Gastrocnemius medialis (tissue), 4 donors: ENCODE measurements at regions not wholly inside any gene's neighbourhood (a gene's known extent, or its start where the extent isn't known, plus 50 kb on each side); places are given as distances from the start of the nearest gene placed in this dataset.
A peak's percentile ranks its signal among the peaks of the same experiment; 100 is the strongest.

Experiments
- ATAC-seq, 2 donors: fragments of 150-250 bp; one replicate each; pipeline ENCODE4 v1.9.1; 2016
- DNase-seq, 2 donors: peaks; one replicate each; pipeline ENCODE4 v3.0.0-alpha.2; 2019
- H3K27ac ChIP-seq, 4 donors: fragments of 200-600 bp; sonication (generic); 1 replicate in 1 of 4; 2 replicates in 3 of 4; pipeline ENCODE4 v1.5.1; 2016 to 2018; ENCODE audit warnings: mild to moderate bottlenecking in 2 of 4, moderate library complexity in 1 of 4
- H3K27me3 ChIP-seq, 3 donors: fragments of 200-600 bp; sonication (generic) in 2 of 3; 1 replicate in 1 of 3; 2 replicates in 2 of 3; pipeline versions ENCODE4 v1.5.1 to v1.6.0; 2016 to 2019; ENCODE audit warnings: mild to moderate bottlenecking in 1 of 3, moderate library complexity in 1 of 3
- H3K36me3 ChIP-seq, 2 donors: fragments of 200-600 bp; sonication (generic) in 1 of 2; one replicate each; pipeline ENCODE4 v1.5.1; 2017 to 2018
- H3K4me1 ChIP-seq, 2 donors: fragments of 200-600 bp; sonication (generic) in 1 of 2; one replicate each; pipeline ENCODE4 v1.5.1; 2016 to 2017; ENCODE audit warnings: mild to moderate bottlenecking in 2 of 2
- H3K4me3 ChIP-seq, 4 donors: fragments of 200-600 bp; sonication (generic) in 3 of 4; 1 replicate in 1 of 4; 2 replicates in 3 of 4; pipeline ENCODE4 v1.5.1; 2016 to 2019; ENCODE audit warnings: mild to moderate bottlenecking in 2 of 4
- H3K9me3 ChIP-seq, 3 donors: fragments of 200-600 bp; sonication (generic) in 2 of 3; 1 replicate in 1 of 3; 2 replicates in 2 of 3; pipeline ENCODE4 v1.5.1; 2016 to 2019
- CTCF ChIP-seq, 5 experiments: fragments of 450-650 bp in 3 of 5; fragments of 200-600 bp in 2 of 5; sonication (generic) in 2 of 5; IDR thresholded peaks in 4 of 5; conservative IDR thresholded peaks in 1 of 5; 1 replicate in 4 of 5; 2 replicates in 1 of 5; pipeline ENCODE4 v1.5.1; 2016 to 2019; ENCODE audit warnings: antibody characterized with exemption in 5 of 5, mild to moderate bottlenecking in 3 of 5, moderate library complexity in 3 of 5
- POLR2A ChIP-seq, 2 donors: fragments of 450-650 bp; IDR thresholded peaks; one replicate each; pipeline ENCODE4 v1.6.1; 2017; ENCODE audit warnings: antibody characterized with exemption in 2 of 2, mild to moderate bottlenecking in 2 of 2, moderate library complexity in 2 of 2
- in situ Hi-C, 4 donors: fragments of 200-750 bp; cut with MboI; loops; one replicate each; pipeline versions ENCODE4 v1.15.0 to v1.8.0; 2017; ENCODE audit warnings: low sequenced_read_pairs in 4 of 4
- intact Hi-C: fragments of 100-400 bp; cut with DNase I; formaldehyde crosslinking; loops from one replicate; pipeline ENCODE4 v1.15.1; 2023; ENCODE audit warnings: low total_unique reads

- intact Hi-C loops (no loop called here), in situ Hi-C loops (no loop called here)
- no peaks in the 10 kb centered on the region for H3K27me3 ChIP-seq
- ATAC-seq (no peak), DNase-seq (no peak)
- H3K9me3 ChIP-seq = no peaks in the 10 kb centered on the region
- TF ChIP-seq CTCF (IDR thresholded peaks at IDR 0.05 in 4 of 5, conservative IDR thresholded peaks at IDR 0.05 in 1 of 5) (no peak), POLR2A (IDR thresholded peaks at IDR 0.05) (no peak)
- no peaks in the 10 kb centered on the region for H3K36me3 ChIP-seq
- no peak overlapping the region for H3K27ac ChIP-seq
- no peaks in the 10 kb centered on the region for H3K4me1 ChIP-seq
- H3K4me3 ChIP-seq = no peak overlapping the region
These were observed 190.3 kb upstream of the CDYL start for GRCh38 chr6:4585682-4586468.

GRCh38 chr6:4584801-4585200 is 191.4 kb upstream of the CDYL start:
- no peak overlapping the region for H3K4me3 ChIP-seq
- H3K27ac ChIP-seq = no peak overlapping the region
- ATAC-seq (no peak), DNase-seq (no peak)
- H3K4me1 ChIP-seq = no peaks in the 10 kb centered on the region
- TF ChIP-seq CTCF (IDR thresholded peaks at IDR 0.05 in 4 of 5, conservative IDR thresholded peaks at IDR 0.05 in 1 of 5) (no peak), POLR2A (IDR thresholded peaks at IDR 0.05) (no peak)
- in situ Hi-C loops = no loop called here
- H3K9me3 ChIP-seq = no peaks in the 10 kb centered on the region
- intact Hi-C loops = no loop called here
- no peaks in the 10 kb centered on the region for H3K36me3 ChIP-seq
- no peaks in the 10 kb centered on the region for H3K27me3 ChIP-seq

DNA sequence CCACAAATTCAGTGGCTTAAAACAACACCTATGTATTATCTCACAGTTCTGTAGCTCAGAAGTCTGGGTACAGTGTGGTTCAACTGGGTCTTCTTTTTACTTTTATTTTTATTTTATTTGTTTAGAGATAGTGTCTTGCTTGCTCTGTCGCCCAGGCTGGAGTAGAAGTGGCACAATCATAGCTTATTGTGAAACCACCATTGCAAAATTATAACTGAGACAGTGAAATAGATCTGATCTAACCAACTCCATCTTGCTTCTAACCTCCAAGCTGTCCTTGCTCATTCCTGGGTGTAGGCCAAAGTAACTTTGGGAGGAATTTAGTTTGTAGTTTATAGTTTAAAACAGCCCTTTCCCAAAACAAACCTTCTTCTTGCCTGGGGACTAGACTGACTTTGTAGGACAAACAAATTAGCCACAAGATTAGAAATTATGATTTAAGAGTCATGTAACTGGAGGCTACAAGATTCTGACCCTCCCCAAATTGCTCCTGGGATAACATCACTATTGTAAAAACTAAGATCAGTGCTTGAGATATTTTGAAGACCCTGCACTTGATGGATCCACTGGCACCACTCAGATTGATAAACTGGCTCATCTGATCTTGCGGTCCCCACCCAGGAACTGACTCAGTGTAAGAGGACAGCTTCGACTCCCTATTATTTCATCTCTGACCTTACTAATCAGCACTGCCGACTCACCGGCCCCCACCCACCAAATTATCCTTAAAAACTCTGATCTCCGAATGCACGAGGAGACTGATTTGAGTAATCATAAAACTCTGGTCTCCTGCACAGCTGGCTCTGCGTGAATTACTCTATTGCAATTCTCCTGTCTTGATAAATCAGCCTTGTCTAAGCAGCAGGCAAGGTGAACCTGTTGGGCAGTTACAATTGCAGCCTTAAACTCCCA is 193.4 kb upstream of the CDYL start:
- DNase-seq (no peak), ATAC-seq (peak in 1 of 2 donors; percentile 69)
- Histone ChIP-seq H3K4me1 (no peaks in the 10 kb centered on the region), H3K4me3 (no peak overlapping the region), H3K27me3 (no peaks in the 10 kb centered on the region), H3K36me3 (no peaks in the 10 kb centered on the region), H3K9me3 (no peaks in the 10 kb centered on the region), H3K27ac (no peak overlapping the region)
- in situ Hi-C loops (no loop called here), intact Hi-C loops (no loop called here)
- TF ChIP-seq CTCF (IDR thresholded peaks at IDR 0.05 in 4 of 5, conservative IDR thresholded peaks at IDR 0.05 in 1 of 5) = no peak
- no peak for TF ChIP-seq POLR2A (IDR thresholded peaks at IDR 0.05)

- Histone ChIP-seq H3K27ac (no peak overlapping the region), H3K36me3 (no peaks in the 10 kb centered on the region), H3K4me1 (no peaks in the 10 kb centered on the region), H3K27me3 (no peaks in the 10 kb centered on the region), H3K4me3 (no peak overlapping the region), H3K9me3 (no peaks in the 10 kb centered on the region)
- DNase-seq = no peak
- ATAC-seq = no peak
- TF ChIP-seq CTCF (IDR thresholded peaks at IDR 0.05 in 4 of 5, conservative IDR thresholded peaks at IDR 0.05 in 1 of 5) (no peak), POLR2A (IDR thresholded peaks at IDR 0.05) (no peak)
- in situ Hi-C loops = no loop called here
- intact Hi-C loops = no loop called here
These were observed 194.5 kb upstream of the CDYL start for GRCh38 chr6:4581468-4582385.
